Epithelial cell of esophagus (primary cell): ENCODE measurements at regions not wholly inside any gene's neighbourhood (a gene's known extent, or its start where the extent isn't known, plus 50 kb on each side); places are given as distances from the start of the nearest gene placed in this dataset.

Experiments
- DNase-seq: peaks from one replicate; pipeline ENCODE4 v3.0.0; 2010; ENCODE audit warnings: low read depth
- H3K4me3 ChIP-seq: 2 replicates; pipeline ENCODE4 v1.5.1; 2011; ENCODE audit warnings: mild to moderate bottlenecking, low read length, control low read depth
- CTCF ChIP-seq: IDR thresholded peaks from 2 replicates; pipeline ENCODE4 v1.5.1; 2011; ENCODE audit warnings: low read depth, mild to moderate bottlenecking, low read length, control low read depth, inconsistent platforms; ENCODE audit not compliant: insufficient read depth; ENCODE audit errors: missing control alignments

GRCh38 chr1:194570476-194570875, 1384.1 kb upstream of the B3GALT2 start:
- TF ChIP-seq CTCF, result no peak
- DNase-seq, result no peak
- H3K4me3 ChIP-seq, result no peak overlapping the region

GRCh38 chr1:194568610-194569009, 1382.2 kb upstream of the B3GALT2 start:
- H3K4me3 ChIP-seq, result no peak overlapping the region
- peak; percentile 18 for DNase-seq
- TF ChIP-seq CTCF, result no peak

GRCh38 chr1:194548071-194548470, 1361.7 kb upstream of the B3GALT2 start:
- no peak overlapping the region for H3K4me3 ChIP-seq
- TF ChIP-seq CTCF, result no peak
- no peak for DNase-seq

GRCh38 chr1:194544012-194544411, 1357.6 kb upstream of the B3GALT2 start:
- H3K4me3 ChIP-seq, result no peak overlapping the region
- no peak for TF ChIP-seq CTCF
- no peak for DNase-seq

- TF ChIP-seq CTCF, result no peak
- DNase-seq, result no peak
- no peak overlapping the region for H3K4me3 ChIP-seq
Measured at GRCh38 chr1:194538453-194538852, 1352.0 kb upstream of the B3GALT2 start.

- no peak overlapping the region for H3K4me3 ChIP-seq
- DNase-seq, result no peak
- no peak for TF ChIP-seq CTCF
Measured at GRCh38 chr1:194537521-194537920, 1351.1 kb upstream of the B3GALT2 start.

- TF ChIP-seq CTCF, result no peak
- no peak overlapping the region for H3K4me3 ChIP-seq
- DNase-seq, result peak; percentile 17
Measured at GRCh38 chr1:194535369-194535768, 1349.0 kb upstream of the B3GALT2 start.
